Lower lobe of right lung (tissue), 2 donors: ENCODE measurements at regions not wholly inside any gene's neighbourhood (a gene's known extent, or its start where the extent isn't known, plus 50 kb on each side); places are given as distances from the start of the nearest gene placed in this dataset.

ENCODE experiments used
- ATAC-seq, 2 donors: fragments of 200-7000 bp; cut with Tn5 transposase; one replicate each; pipeline ENCODE4 v1.9.1; 2020 to 2022; ENCODE audit warnings: mild to moderate bottlenecking in 2 of 2, moderate library complexity in 2 of 2
- DNase-seq: peaks from one replicate; pipeline ENCODE4 v3.0.0-alpha.2; 2020
- H3K27ac ChIP-seq: fragments of 200-600 bp; one replicate; pipeline ENCODE4 v1.8.0; 2022
- H3K27me3 ChIP-seq: fragments of 200-600 bp; one replicate; pipeline ENCODE4 v1.8.0; 2022; ENCODE audit warnings: low read depth
- H3K36me3 ChIP-seq: fragments of 200-600 bp; one replicate; pipeline ENCODE4 v1.8.0; 2022; ENCODE audit warnings: mild to moderate bottlenecking
- H3K4me1 ChIP-seq: fragments of 200-600 bp; one replicate; pipeline ENCODE4 v1.8.0; 2022
- H3K4me3 ChIP-seq: fragments of 200-600 bp; one replicate; pipeline ENCODE4 v1.8.0; 2022; ENCODE audit warnings: mild to moderate bottlenecking
- H3K9me3 ChIP-seq: fragments of 200-600 bp; one replicate; pipeline ENCODE4 v1.8.0; 2022
- CTCF ChIP-seq: fragments of 200-600 bp; IDR thresholded peaks from one replicate; pipeline ENCODE4 v1.8.0; 2022; ENCODE audit warnings: antibody characterized with exemption, mild to moderate bottlenecking
- intact Hi-C: fragments of 100-400 bp; cut with DNase I; formaldehyde crosslinking; loops from one replicate; pipeline ENCODE4 v1.11.0; 2022
- donor health status: DM: no; HTN: yes; CAD: no; lungs with severe emphysema.

GRCh38 chr3:18643281-18643680, 218.1 kb upstream of the SATB1 start:
- H3K4me1 ChIP-seq: no peaks in the 10 kb centered on the region
- ATAC-seq (no peak), DNase-seq (no peak)
- no peaks in the 10 kb centered on the region for H3K36me3 ChIP-seq
- TF ChIP-seq CTCF: no peak
- H3K27me3 ChIP-seq: no peaks in the 10 kb centered on the region
- intact Hi-C loops: no loop called here
- no peaks in the 10 kb centered on the region for H3K9me3 ChIP-seq
- H3K4me3 ChIP-seq: no peak overlapping the region
- H3K27ac ChIP-seq: no peak overlapping the region

- H3K27me3 ChIP-seq: no peaks in the 10 kb centered on the region
- no peaks in the 10 kb centered on the region for H3K4me1 ChIP-seq
- intact Hi-C loops: no loop called here
- no peaks in the 10 kb centered on the region for H3K9me3 ChIP-seq
- no peak for TF ChIP-seq CTCF
- no peak overlapping the region for H3K27ac ChIP-seq
- DNase-seq (no peak), ATAC-seq (no peak)
- H3K36me3 ChIP-seq: no peaks in the 10 kb centered on the region
- no peak overlapping the region for H3K4me3 ChIP-seq
These were observed 216.8 kb upstream of the SATB1 start for GRCh38 chr3:18641916-18642315.

GRCh38 chr3:18635215-18635614, 210.1 kb upstream of the SATB1 start:
- H3K4me3 ChIP-seq: no peak overlapping the region
- ATAC-seq (no peak), DNase-seq (no peak)
- H3K36me3 ChIP-seq: no peaks in the 10 kb centered on the region
- no peaks in the 10 kb centered on the region for H3K9me3 ChIP-seq
- no peak overlapping the region for H3K27ac ChIP-seq
- H3K4me1 ChIP-seq: no peaks in the 10 kb centered on the region
- TF ChIP-seq CTCF: no peak
- intact Hi-C loops: no loop called here
- H3K27me3 ChIP-seq: no peaks in the 10 kb centered on the region

DNA sequence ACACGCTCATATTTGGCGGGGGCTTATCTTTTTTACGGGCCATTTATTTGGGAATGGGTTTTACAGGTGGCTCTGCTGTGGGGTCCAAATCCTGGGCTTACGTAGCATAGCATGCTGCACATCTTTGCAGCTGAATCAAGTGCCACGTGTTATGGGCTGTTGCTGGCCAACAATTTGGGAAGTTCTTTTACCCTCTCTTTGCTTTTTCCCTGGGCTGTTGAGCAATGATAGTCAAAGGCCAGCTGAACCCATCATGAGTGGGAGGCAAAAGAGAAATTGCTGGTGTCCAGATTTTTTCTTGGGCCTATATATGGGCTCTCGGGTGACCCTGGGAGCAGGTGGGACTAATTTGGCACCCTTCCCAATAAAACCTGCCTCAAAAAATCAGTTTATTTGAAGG, 209.3 kb upstream of the SATB1 start:
- no peak for TF ChIP-seq CTCF
- DNase-seq: no peak
- ATAC-seq: peak in 1 of 2 donors; percentile 19
- H3K4me1 ChIP-seq: no peaks in the 10 kb centered on the region
- H3K4me3 ChIP-seq: no peak overlapping the region
- intact Hi-C loops: no loop called here
- H3K9me3 ChIP-seq: no peaks in the 10 kb centered on the region
- H3K27ac ChIP-seq: no peak overlapping the region
- no peaks in the 10 kb centered on the region for H3K27me3 ChIP-seq
- H3K36me3 ChIP-seq: no peaks in the 10 kb centered on the region

- ATAC-seq: no peak
- Histone ChIP-seq H3K4me3 (no peak overlapping the region), H3K27me3 (no peaks in the 10 kb centered on the region), H3K9me3 (no peaks in the 10 kb centered on the region), H3K4me1 (no peaks in the 10 kb centered on the region), H3K36me3 (no peaks in the 10 kb centered on the region), H3K27ac (no peak overlapping the region)
- TF ChIP-seq CTCF: no peak
- DNase-seq: no peak
- intact Hi-C loops: no loop called here
These were observed 207.9 kb upstream of the SATB1 start for GRCh38 chr3:18633002-18633401.

- no peak for ATAC-seq
- no peak overlapping the region for H3K27ac ChIP-seq
- H3K9me3 ChIP-seq: no peaks in the 10 kb centered on the region
- no peaks in the 10 kb centered on the region for H3K27me3 ChIP-seq
- no peak for DNase-seq
- intact Hi-C loops: no loop called here
- no peak for TF ChIP-seq CTCF
- no peaks in the 10 kb centered on the region for H3K4me1 ChIP-seq
- H3K36me3 ChIP-seq: no peaks in the 10 kb centered on the region
- no peak overlapping the region for H3K4me3 ChIP-seq
These were observed 205.2 kb upstream of the SATB1 start for GRCh38 chr3:18630295-18630694.
